ENCODE measurements at regions not wholly inside any gene's neighbourhood (a gene's known extent, or its start where the extent isn't known, plus 50 kb on each side); places are given as distances from the start of the nearest gene placed in this dataset.

DNA sequence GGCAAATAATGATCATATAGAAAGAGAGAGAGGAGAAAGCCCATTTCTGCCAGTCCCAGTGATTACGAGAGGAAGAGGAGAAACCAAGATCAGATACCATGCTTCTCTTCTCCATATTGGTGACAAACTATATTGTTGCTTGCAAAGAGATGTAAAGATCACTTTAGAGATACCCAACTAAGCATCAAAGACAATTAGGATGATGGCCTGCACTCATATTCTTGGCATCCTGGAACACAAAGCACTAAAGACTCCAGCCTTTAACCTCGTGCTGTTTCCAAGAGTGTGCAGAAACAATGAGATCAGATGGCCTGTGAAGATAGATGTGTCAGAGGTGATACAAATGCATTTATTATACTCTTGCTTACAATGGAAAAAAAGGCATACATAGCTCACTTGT lies 170.7 kb upstream of the TP63 start:
- no peak for DNase-seq
- Histone ChIP-seq H3K36me3 (no peaks in the 10 kb centered on the region), H3K27me3 (ENCODE audit: insufficient read depth, low read depth, severe bottlenecking) (no peaks in the 10 kb centered on the region), H3K27ac (no peak overlapping the region), H3K9me3 (ENCODE audit: severe bottlenecking) (no peaks in the 10 kb centered on the region), H3K4me3 (ENCODE audit: low read depth, low read length) (no peak overlapping the region)
- TF ChIP-seq, protein P1, sequence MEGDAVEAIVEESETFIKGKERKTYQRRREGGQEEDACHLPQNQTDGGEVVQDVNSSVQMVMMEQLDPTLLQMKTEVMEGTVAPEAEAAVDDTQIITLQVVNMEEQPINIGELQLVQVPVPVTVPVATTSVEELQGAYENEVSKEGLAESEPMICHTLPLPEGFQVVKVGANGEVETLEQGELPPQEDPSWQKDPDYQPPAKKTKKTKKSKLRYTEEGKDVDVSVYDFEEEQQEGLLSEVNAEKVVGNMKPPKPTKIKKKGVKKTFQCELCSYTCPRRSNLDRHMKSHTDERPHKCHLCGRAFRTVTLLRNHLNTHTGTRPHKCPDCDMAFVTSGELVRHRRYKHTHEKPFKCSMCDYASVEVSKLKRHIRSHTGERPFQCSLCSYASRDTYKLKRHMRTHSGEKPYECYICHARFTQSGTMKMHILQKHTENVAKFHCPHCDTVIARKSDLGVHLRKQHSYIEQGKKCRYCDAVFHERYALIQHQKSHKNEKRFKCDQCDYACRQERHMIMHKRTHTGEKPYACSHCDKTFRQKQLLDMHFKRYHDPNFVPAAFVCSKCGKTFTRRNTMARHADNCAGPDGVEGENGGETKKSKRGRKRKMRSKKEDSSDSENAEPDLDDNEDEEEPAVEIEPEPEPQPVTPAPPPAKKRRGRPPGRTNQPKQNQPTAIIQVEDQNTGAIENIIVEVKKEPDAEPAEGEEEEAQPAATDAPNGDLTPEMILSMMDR (IDR thresholded peaks at IDR 0.05; ENCODE audit: low read depth, low read length) = no peak

DNA sequence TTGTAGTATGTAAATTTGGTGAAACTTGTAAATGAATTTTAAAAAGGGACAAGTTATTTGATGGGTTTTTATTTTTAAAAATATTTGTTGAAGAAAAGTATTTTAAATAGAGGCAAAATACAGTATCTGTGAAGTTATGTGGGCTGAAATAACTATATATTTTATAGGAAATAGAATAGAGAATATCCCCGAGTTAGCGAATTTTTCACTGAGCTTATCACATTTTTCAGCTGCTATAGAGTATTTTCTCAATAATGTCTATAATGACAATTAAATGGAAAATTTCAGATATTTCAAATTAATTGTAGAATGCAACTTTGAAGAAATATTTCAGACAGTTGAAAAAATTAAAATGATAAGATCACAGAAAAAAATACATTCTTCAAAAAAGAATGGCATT lies 166.4 kb upstream of the TP63 start:
- no peak for DNase-seq
- Histone ChIP-seq H3K9me3 (ENCODE audit: severe bottlenecking) (no peaks in the 10 kb centered on the region), H3K4me3 (ENCODE audit: low read depth, low read length) (no peak overlapping the region), H3K27me3 (ENCODE audit: insufficient read depth, low read depth, severe bottlenecking) (no peaks in the 10 kb centered on the region), H3K36me3 (no peaks in the 10 kb centered on the region), H3K27ac (no peak overlapping the region)
- TF ChIP-seq, protein P1 (IDR thresholded peaks at IDR 0.05; ENCODE audit: low read depth, low read length) = no peak

DNA sequence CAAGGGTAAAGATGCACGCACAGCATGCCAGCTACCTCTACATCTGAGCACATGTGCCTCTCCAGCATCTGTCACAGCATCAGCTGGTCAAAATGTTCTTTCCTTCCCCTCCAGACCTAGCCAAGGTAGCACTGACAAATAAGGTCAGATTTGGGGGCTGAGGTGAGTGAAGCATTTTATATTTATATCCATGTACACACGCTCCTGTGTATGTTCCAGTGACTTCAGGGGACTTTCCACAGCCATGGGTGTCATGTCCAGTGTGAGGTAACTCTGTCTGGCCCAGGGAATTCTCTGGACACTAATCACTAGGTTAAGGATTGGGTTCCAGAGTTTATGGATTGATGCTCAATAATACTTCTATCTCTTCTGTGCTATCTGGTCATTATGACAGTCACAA lies 165.2 kb upstream of the TP63 start:
- H3K27ac ChIP-seq = no peak overlapping the region
- no peak for DNase-seq
- H3K9me3 ChIP-seq (ENCODE audit: severe bottlenecking) = no peaks in the 10 kb centered on the region
- TF ChIP-seq, protein P1 (IDR thresholded peaks at IDR 0.05; ENCODE audit: low read depth, low read length) = no peak
- no peaks in the 10 kb centered on the region for H3K36me3 ChIP-seq
- H3K4me3 ChIP-seq (ENCODE audit: low read depth, low read length) = no peak overlapping the region
- H3K27me3 ChIP-seq (ENCODE audit: insufficient read depth, low read depth, severe bottlenecking) = no peaks in the 10 kb centered on the region

DNA sequence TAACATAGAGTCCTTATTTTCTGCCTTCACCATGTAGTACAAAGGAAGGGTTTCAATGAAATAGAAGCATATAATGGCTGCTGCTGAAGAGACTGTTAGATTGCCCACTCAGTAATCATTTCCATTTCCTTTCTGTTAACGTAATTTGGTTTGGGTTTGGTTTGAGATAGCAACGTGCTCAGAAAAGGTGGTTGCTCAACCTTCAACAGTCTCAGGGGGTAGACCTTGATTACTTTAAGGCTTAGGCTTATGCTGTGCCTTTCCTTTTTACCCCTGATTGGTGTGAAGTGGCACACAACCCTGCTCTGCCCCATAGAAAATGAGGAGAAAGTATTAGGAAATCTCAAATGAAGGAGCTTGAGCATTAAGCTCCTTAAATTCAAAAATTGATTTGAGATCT lies 163.7 kb upstream of the TP63 start:
- no peak for DNase-seq
- Histone ChIP-seq H3K4me3 (ENCODE audit: low read depth, low read length) (no peak overlapping the region), H3K9me3 (ENCODE audit: severe bottlenecking) (no peaks in the 10 kb centered on the region), H3K36me3 (no peaks in the 10 kb centered on the region), H3K27ac (no peak overlapping the region), H3K27me3 (ENCODE audit: insufficient read depth, low read depth, severe bottlenecking) (no peaks in the 10 kb centered on the region)
- TF ChIP-seq, protein P1 (IDR thresholded peaks at IDR 0.05; ENCODE audit: low read depth, low read length) = no peak

DNA sequence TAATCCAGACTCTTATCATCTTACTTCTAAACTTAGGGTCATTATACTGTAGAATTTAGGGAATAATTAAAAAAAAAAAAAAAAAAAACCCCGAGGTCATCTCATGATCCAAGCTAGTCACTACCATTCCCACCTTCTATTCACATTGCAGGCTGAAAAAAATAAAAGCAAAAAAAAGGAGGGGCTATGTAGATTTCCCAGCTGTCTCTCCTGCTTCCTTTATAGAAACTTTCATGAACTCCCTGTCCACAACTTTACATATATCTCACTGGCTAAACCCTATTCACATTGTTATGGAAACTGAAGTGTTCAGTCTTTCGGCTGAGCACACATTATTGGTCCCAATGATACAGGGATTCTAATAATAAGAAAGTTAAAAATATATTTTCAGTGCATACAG lies 156.2 kb upstream of the TP63 start:
- TF ChIP-seq, protein P1 (IDR thresholded peaks at IDR 0.05; ENCODE audit: low read depth, low read length) = no peak
- no peak overlapping the region for H3K27ac ChIP-seq
- no peak overlapping the region for H3K4me3 ChIP-seq (ENCODE audit: low read depth, low read length)
- no peaks in the 10 kb centered on the region for H3K36me3 ChIP-seq
- no peaks in the 10 kb centered on the region for H3K27me3 ChIP-seq (ENCODE audit: insufficient read depth, low read depth, severe bottlenecking)
- no peaks in the 10 kb centered on the region for H3K9me3 ChIP-seq (ENCODE audit: severe bottlenecking)
- no peak for DNase-seq

DNA sequence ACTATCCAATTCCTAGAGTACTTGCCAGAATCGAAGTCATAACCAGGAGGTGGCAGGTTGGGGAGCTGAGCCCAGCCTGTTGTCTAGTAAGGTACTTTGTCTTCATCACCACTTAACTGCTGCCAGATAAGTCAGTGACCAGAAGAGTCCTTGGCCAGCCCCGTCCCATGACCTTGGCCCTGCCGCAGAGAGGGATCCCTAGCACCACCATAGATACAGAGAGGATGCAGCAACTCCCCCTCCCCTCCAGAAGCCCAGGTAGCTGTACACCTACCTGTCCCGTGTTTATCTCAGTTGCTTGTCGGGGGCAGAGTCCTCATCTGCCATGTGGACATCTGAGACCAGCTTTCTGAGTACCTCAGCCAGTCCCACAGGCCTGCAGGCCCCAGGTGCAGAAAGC lies 153.6 kb upstream of the TP63 start:
- DNase-seq = no peak
- H3K27me3 ChIP-seq (ENCODE audit: insufficient read depth, low read depth, severe bottlenecking) = no peaks in the 10 kb centered on the region
- no peaks in the 10 kb centered on the region for H3K9me3 ChIP-seq (ENCODE audit: severe bottlenecking)
- no peak overlapping the region for H3K27ac ChIP-seq
- no peaks in the 10 kb centered on the region for H3K36me3 ChIP-seq
- no peak overlapping the region for H3K4me3 ChIP-seq (ENCODE audit: low read depth, low read length)
- TF ChIP-seq, protein P1 (IDR thresholded peaks at IDR 0.05; ENCODE audit: low read depth, low read length) = no peak
